HG02678 (cell line): ENCODE measurements at regions not wholly inside any gene's neighbourhood (a gene's known extent, or its start where the extent isn't known, plus 50 kb on each side); places are given as distances from the start of the nearest gene placed in this dataset.
"Not testable (repeated sequence)": the region's sequence is repeated elsewhere in the genome, so short reads cannot be mapped to it uniquely, and the experiment has no call there.

Experiments used
- ATAC-seq: cut with Tn5 transposase; IDR thresholded peaks from one replicate; pipeline ENCODE4 v1.9.1; 2021; ENCODE audit warnings: mild to moderate bottlenecking, moderate library complexity; ENCODE audit not compliant: unreplicated experiment

DNA sequence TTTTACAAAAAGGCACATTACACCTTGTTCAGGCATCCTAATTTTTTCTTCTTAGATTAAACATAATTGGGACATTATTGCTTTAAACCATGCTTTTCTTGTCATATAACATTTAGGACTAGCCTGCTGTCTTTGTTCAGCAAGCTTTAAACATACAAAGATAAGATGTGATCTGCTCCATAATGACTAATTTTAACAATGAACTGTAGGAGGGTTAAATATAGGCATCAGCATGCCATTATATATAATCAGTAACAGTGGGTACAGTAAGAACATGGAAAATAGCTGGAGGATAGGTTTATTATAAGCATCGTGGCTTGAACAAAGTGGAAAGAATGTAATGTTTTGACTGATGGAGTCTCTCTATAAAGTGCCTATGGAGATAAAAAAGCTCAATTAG lies 661.7 kb downstream of the SLITRK6 start:
- no peak for ATAC-seq

DNA sequence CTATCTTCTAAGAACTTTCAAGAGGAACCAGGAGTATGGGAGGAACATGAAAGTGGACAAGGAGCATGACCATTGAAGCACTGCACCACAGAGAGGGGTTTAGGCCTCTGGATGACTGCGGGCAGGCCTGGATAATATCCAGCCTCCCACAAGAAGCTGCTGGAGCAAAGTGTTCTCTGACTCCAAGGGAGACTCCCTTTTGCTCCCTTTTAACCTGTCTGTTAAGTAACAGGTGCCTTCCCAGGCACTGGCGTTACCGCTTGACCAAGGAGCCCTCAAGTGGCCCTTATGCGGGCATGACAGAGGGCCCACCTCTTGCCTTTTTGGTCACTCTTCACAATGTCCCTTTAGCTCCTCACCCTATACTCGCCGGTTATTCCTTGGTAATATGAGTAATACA lies 666.2 kb downstream of the SLITRK6 start:
- ATAC-seq = no peak

DNA sequence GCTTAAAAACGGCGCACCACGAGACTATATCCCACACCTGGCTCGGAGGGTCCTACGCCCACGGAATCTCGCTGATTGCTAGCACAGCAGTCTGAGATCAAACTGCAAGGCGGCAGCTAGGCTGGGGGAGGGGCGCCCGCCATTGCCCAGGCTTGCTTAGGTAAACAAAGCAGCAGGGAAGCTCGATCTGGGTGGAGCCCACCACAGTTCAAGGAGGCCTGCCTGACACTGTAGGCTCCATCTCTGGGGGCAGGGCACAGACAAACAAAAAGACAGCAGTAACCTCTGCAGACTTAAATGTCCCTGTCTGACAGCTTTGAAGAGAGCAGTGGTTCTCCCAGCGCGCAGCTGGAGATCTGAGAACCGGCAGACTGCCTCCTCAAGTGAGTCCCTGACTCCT lies 675.7 kb downstream of the SLITRK6 start:
- not testable (repeated sequence) for ATAC-seq

DNA sequence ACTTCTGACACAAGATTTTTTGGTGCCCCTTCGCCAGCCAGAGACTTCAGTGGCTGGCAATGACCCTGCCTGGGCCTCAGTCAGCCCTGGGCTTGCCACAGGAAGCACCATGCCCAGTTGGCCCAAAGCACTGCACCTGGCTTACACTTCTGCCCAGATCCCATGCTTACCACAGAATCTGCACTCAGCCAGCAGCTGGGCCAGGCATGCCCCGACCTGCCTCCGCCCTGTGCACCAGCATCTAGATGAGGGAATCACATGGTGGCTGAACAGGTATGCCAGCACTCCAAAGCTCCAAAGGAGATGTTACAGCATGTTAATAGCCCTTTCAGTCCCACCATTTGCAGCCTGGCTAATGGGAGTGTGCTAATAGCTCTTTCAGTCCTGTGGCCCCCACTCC lies 690.9 kb downstream of the SLITRK6 start:
- no peak for ATAC-seq

DNA sequence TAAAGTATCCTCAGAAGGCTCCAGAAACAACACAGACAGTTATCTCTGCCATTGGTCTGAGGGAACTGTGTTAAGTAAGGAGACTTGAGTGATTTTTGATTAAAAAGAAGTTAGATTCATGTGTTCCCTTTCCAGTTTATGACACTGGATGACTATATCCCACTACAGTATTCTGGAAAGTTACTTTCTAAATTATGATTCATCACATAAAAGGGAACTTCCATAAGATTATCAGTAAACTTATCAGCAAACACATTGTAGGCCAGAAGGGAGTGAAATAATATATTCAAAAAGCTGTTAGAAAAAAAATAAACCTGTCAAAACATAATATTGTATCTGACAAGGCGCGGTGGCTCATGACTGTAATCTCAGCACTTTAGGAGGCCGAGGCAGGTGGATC lies 700.0 kb downstream of the SLITRK6 start:
- ATAC-seq = no peak

DNA sequence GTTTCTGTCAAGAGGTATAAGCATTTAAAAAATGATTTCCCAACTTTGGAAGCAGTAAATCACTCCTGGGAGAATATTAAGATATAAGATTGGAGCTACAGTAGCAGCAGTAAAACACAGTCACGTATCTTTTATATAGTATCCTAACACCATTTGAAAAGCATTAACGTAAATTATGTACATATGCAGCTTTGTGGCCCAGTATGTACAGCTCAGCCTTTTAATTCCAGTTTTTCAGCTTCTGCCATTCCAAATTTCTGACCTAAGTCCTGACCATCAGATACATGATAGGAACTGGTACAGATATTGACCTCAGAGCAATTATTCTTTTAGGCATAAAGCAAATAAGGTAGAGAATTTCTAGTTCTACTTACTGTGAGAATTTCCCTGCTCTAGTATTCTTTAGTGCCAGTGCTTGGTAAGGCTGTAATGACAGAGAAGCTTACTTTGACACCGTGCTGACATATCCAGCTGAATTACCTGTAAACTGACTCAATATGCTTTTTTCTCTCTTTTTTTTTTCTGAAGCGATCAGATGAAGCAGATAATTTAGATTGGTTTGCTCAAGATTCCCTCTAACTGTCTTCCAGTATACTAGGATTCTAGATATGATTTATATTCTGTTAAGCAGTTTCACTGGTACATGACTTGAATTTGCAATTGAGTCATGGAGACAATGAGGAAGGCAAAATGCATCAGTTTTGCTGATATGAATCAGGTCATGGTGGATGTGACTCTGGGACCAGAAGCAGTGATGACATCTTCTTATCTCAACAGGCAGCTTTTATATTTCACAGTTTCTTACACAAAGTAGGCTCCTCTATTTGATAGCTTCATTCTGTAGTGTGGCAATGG lies 703.6 kb downstream of the SLITRK6 start:
- ATAC-seq = no peak

DNA sequence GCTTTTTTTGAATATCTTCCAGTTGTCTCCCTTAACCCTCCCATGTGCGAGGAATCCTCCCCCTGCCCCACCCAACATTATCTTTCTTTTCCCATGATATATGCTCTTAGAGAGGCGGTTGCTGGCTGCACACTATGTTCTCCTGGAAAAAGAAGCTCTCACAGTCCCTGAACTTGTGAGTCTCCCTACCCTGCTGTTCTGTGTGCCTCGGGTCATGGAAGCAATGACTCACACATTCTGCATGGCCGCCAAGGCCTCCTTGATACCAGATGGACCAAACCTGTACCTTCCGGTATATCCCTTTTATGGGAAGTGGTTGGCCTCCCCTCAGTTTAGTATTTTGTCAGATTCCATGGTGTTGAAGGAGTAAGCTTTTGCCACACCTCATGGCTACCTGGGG lies 705.4 kb downstream of the SLITRK6 start:
- no peak for ATAC-seq

DNA sequence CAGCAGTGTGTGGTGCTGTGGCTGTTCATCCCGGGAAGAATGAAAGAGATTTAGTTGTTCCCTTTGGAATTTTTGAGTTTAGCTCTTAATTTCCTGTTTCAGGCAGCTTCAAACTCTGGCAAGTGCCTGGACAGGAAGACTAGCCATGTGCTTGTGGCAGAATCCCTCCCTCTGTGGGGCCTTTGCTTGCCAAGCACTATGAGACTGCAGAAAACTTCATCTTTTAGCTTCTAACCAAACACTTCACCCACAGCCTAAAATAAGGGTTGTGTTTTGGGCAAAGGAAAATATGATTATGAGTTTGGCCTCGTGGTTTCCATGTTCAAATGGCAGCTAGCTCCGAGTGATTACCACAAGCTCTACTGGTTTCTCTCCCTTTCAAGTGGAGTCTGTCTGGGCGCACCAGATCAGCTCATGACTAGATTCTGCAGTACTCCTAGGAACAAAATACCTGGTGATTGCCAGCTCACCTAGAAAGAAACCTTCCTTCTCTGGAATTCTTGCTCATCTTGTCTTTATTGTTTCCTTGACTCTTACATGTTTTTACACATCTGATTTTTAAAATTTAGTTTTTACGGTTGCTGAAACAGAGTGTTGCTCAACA lies 707.5 kb downstream of the SLITRK6 start:
- ATAC-seq = no peak

DNA sequence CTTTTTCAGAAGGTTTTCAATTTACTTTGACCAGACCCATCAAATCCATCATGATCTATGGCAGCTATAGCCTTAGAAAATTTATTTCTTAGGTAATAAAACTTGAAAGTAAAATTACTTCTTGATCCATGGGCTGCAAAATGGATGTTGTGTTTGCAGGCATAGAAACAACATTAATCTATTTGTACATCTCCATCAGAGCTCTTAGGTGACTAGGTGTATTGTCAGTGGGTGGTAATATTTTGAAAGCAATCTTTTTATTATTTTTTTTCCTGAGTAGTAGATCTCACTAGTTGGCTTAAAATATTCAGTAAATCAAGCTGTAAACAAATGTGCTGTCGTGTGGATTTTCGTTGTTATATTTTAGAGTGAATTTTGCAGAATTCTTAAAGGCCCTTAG lies 710.0 kb downstream of the SLITRK6 start:
- ATAC-seq = no peak

DNA sequence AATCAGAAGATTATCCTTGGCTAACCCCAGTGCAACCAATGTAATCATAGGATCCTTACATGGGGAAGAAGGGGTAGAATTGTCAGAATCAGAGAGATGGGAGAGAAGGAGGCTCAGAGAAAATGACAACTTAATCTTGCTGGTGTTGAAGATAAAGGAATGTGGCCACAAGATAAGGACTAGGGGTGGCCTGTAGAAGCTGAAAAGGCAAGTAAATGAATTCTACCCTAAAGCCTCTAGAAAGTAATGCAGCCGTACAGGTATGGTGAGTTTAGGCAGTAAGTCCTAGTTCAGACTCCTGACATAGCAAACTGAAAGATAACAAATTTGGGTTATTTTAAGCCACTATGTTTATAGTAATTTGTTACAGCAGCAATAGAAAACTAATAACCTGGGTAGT lies 718.5 kb downstream of the SLITRK6 start:
- no peak for ATAC-seq

DNA sequence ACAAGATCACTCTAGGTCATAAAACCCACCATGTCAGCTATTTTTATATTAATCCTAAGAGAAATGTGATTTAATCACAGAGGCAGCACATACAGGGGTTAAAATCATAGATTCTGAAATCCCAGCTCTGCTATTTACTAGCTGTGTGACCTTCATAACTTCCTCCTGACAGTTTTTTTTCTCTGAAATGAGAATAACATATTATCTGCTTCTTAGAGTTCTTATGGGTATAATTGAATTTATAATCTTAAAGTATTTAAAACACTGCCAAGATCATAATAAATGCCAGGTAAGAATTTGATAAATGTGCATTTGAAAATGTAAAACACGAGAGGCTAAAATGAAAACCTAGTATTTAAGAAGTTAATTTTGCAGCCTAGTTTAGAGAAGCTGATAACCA lies 722.9 kb downstream of the SLITRK6 start:
- ATAC-seq = no peak

DNA sequence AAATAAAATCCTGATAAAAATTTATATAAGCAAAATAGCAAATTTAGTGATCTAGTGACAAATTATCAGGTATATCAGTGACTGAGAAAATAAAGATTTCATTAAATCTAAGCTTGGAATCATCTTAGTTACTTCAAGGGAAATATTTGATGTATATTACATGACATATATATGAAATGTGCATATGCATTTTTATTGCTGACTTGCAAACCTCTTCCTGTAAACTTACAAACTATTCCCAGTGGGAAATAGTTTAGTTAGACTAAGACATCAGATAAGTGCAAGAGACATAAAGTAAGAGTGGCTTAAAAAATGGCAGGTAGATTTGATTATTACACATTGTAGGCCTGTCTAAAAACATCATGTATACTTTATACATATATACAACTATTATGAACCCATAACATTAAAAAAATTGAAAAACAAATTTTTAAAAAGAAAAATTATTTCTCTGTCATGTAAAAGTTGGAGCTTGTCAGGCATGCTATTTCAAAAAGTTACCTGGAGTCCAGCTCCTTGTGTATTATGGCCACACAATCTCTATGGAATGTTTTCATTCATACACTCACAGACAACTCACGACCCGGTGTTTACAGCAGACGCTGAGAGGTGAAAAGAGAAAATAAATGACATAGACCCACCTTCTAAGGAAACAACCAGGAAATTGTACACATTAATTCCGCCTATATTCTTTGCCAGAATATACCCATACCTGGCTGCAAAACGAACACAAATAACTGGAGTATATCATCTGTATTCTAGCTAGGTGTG lies 724.5 kb downstream of the SLITRK6 start:
- ATAC-seq = no peak

DNA sequence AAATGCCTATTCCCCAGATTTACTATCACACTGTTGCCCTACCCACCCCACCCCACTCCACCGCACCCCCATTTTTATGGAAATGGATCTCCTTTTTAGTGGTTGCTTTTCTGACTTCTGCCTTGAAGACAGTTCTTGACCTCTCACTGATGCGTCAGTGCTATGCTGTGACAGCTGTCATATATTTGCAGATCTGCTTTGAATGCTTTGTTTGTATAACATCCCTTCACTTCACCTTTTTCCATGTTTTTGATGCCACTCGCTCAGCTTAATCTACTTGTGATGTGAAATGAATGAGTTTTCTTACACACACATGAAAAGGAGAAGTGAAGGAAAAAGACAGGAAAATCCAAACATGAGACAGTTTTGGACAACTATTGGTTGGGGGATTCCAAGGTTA lies 731.0 kb downstream of the SLITRK6 start:
- no peak for ATAC-seq

DNA sequence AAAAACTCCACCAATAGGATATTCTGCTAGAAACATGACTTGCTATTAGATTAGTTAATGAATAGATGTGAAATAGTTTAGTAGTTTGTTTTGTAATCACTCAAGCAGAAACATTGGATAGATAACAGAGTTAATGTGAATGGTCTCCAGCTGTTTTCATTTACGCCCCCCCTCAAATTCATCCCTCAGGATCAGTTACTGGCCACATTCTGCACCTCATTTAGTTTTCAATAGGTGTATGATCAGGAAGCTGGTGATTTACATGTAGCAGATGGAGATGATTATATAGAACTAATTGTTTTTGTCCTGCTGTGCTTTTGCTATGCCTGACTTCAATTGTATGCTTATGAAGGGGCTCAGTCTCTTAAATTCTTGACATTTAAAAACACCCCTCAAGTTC lies 759.0 kb downstream of the SLITRK6 start:
- no peak for ATAC-seq

DNA sequence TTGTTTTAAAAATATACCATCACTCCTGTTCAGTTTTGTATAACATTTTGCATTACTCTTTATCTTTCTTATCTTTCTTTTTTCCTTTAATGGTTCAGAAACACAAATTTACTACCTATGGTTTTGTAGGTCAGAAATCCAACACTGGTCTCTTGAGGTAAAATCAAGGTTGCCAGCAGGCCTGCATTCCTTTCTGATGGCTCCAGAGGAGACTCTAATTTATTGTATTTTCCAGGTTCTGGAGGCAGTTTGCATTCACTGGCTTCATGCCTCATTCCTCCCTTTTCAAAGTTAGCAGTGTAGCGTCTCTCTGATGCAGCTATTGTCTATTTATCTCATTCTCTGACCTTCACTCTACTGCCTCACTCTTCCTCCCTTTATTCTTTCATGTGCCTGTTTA lies 767.4 kb downstream of the SLITRK6 start:
- no peak for ATAC-seq

DNA sequence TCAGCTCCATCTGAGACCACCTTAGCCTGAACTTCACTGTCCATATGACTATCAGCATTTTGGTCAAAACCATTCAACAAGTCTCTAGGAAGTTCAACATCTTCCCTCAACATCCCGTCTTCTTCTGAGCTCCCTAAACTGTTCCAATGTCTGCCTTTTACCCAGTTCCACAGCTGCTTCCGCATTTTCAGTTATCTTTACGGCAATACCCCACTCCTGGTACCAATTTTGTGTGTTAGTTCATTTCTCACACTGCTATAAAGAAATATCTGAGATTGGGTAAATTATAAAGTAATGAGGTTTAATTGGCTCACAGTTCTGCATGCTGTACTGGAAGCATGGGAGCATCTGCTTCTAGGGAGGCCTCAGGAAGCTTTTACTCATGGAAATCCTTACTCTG lies 771.2 kb downstream of the SLITRK6 start:
- no peak for ATAC-seq

DNA sequence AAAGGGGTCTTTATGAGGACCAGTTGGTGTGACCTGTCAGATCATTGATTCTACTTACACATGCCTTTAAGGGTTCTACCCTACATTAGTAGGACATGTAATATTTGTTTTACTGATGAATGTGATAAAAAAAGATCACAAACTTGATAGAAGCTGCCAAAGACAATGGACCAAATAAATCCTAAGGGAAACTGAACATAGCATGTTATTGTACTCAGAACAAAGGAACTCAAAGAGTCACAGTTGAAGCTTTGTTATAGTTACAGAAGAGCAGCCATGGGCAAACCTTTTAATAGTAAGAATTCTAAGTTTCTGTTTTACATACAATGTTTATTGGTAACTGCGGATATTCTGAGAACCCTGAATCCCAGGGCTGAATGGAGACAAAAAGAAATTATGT lies 780.1 kb downstream of the SLITRK6 start:
- ATAC-seq = no peak

DNA sequence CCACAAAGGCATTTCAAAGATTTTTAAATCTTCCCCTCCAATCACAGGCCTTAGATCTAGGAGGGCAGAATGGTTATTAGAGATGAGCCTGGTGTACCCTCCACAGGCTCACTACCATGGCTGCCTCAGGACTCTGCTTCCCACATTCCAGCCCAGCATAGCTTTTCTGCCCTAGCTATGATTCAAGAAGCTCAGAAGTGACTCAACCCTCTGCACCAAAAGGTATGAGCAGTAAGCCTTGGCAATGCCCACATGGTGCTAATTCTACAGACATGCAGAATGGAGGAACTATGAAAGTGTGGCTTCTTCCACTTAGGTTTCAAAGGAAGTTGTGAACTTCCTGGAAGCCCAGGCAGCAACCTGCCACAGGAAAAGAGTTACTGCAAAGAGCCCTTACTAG lies 786.2 kb downstream of the SLITRK6 start:
- ATAC-seq = no peak

DNA sequence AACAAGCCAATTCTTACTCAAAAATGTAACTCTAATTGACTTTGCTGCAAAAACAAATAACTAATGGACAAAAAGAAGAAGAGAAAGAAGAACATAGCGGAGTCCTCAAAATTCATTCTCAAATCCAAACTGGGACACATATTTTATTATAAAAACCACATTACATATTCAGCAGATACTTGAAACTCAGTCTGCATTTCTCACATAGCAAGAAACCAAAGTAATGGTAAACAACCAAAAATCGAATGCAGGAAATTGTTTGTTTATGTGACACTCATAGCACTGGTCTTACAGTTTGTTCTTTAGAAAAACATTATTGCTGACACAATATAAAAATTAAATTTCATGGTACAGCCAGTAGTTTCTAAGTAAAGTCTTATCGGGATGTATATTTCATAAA lies 789.8 kb downstream of the SLITRK6 start:
- no peak for ATAC-seq

DNA sequence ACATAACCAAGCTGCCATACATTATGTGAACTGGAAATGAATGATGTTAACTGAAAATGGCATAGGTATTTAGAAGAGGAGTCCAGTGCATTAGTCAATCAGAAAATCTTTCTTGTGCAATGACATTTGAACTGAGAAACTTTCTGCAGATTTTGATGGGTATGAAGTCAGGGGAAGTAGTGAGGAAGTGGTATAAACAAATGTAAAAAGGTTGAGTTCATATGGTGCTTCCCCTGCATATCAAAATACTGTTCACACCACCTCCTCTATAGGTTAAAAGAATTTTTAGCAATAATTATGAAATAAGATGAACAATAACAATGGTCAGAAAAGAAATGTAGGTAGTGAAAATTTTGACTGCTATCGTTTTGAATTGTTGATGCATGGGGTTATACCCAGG lies 800.0 kb downstream of the SLITRK6 start:
- ATAC-seq = no peak

DNA sequence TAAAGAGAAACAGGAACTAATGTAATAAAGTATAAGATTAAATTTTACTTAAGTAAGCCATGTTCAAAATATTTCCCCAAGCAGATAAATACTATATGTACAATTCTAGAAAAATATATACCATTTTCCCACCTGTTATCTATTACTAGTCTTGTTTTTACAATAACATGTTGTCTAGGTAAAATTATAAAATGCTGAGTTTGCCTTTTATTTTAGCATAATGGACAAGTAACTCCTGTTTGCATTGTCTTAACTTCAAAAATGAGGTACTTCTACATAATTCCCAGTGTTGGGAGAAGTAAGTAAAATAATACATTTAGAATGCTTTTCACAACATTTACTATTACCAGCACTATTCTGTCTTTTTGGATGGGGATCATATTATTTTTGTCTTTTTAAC lies 800.5 kb downstream of the SLITRK6 start:
- ATAC-seq = no peak

DNA sequence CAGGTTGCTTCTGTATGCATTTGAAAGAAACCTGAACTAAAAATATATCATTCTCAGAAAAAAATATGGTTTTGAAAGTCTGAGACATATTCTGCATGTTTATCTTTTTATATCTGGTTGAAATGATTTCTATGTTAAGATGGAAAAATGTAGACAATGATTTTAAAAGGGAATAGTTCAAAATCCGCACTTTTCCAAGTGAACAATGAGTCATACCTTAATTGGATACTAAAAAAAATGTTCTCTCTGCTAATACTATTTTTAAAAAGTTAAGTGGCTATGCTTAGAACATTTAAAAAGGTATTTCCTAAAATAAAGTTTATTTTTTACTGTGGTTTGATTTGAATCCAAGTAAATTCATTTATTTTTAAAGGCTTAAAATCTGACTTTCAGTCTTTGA lies 801.4 kb downstream of the SLITRK6 start:
- no peak for ATAC-seq
